K562 (cell line): ENCODE measurements at regions not wholly inside any gene's neighbourhood (a gene's known extent, or its start where the extent isn't known, plus 50 kb on each side); places are given as distances from the start of the nearest gene placed in this dataset.

Experiments used
- ATAC-seq: fragments of 200-7000 bp; cut with Tn5 transposase; 3 replicates; pipeline ENCODE4 v1.9.1; 2020; ENCODE audit warnings: moderate library complexity
- BruUV-seq: library from RNA; stranded (reverse); fragments of 400-500 nt; replicated peaks from 2 replicates; lab custom pipeline; 2021; lab: Mats Ljungman, UMichigan
- CTCF ChIA-PET: fragments of 300-600 bp; formaldehyde crosslinking; extraction: SDS; loops from one replicate; lab custom pipeline; 2021; ENCODE audit warnings: low intra/inter-chr PET ratio; lab: Yijun Ruan, JAX
- POLR2A ChIA-PET: fragments of 300-600, 350-650 bp; sonication (Branson Sonifier 250); formaldehyde crosslinking; extraction: SDS; loops from one replicate; lab custom pipeline; 2021; ENCODE audit warnings: antibody characterized with exemption, inconsistent platforms; lab: Yijun Ruan, JAX
- DNase-seq, 4 experiments: peaks; one replicate each; pipeline versions ENCODE4 v3.0.0 to v3.0.0-alpha.2; 2011 to 2018; ENCODE audit warnings: low spot score in 3 of 4, mixed read lengths in 3 of 4; ENCODE audit errors: extremely low read depth in 1 of 4
- FAIRE-seq: peaks from 2 replicates; lab custom pipeline; 2011; peaks lifted over from hg19 to GRCh38; lab: Jason Lieb, UNC
- H2AFZ ChIP-seq: 2 replicates; pipeline ENCODE4 v1.6.0; 2011; ENCODE audit warnings: low read depth, low read length, control low read depth, inconsistent platforms
- H3K27ac ChIP-seq: fragments of 200-600 bp; 3 replicates; pipeline ENCODE4 v1.8.0; 2011; ENCODE audit warnings: low read depth, mild to moderate bottlenecking, control low read depth, inconsistent platforms, low read length, moderate library complexity, mixed read lengths; ENCODE audit errors: extremely low read depth
- H3K27me3 ChIP-seq, 2 experiments: fragments of 300-600 bp in 1 of 2; 2 replicates in 1 of 2; 3 replicates in 1 of 2; pipeline versions ENCODE4 v1.6.0 to v1.8.0; 2011; ENCODE audit warnings: inconsistent platforms in 2 of 2, low read length in 2 of 2, mild to moderate bottlenecking in 1 of 2, mixed read lengths in 1 of 2, moderate library complexity in 1 of 2; ENCODE audit not compliant: control insufficient read depth in 2 of 2, insufficient read depth in 2 of 2
- H3K36me3 ChIP-seq: fragments of 300-600 bp; 3 replicates; pipeline ENCODE4 v1.8.0; 2011; ENCODE audit warnings: mild to moderate bottlenecking, low read length, inconsistent platforms; ENCODE audit not compliant: control insufficient read depth, insufficient read depth
- H3K4me1 ChIP-seq, 2 experiments: fragments of 200-600 bp in 1 of 2; replicated peaks in 1 of 2; 2 replicates in 1 of 2; 3 replicates in 1 of 2; pipeline versions ENCODE4 v1.5.1 to v1.8.0; 2011; ENCODE audit warnings: inconsistent platforms in 2 of 2, low read length in 2 of 2, mild to moderate bottlenecking in 1 of 2, mixed read lengths in 1 of 2, moderate library complexity in 1 of 2; ENCODE audit not compliant: control insufficient read depth in 2 of 2, insufficient read depth in 2 of 2
- H3K4me2 ChIP-seq: 2 replicates; pipeline ENCODE4 v1.6.1; 2011; ENCODE audit warnings: low read length, control low read depth, inconsistent platforms, mixed read lengths; ENCODE audit not compliant: insufficient read depth
- H3K4me3 ChIP-seq: fragments of 200-600 bp; sonication (generic), shearing (Covaris generic); 2 replicates; pipeline ENCODE4 v1.5.1; 2016; ENCODE audit warnings: control low read depth, inconsistent platforms
- H3K79me2 ChIP-seq: fragments of 200-600 bp; 3 replicates; pipeline ENCODE4 v1.8.0; 2011; ENCODE audit warnings: low read length, inconsistent platforms; ENCODE audit not compliant: control insufficient read depth, insufficient read depth
- H3K9ac ChIP-seq, 2 experiments: 2 replicates each; pipeline versions ENCODE4 v1.6.0 to v1.6.1; 2011; ENCODE audit warnings: low read depth in 2 of 2, low read length in 2 of 2, control low read depth in 1 of 2, inconsistent platforms in 1 of 2, mild to moderate bottlenecking in 1 of 2, mixed read lengths in 1 of 2; ENCODE audit not compliant: insufficient read depth in 1 of 2
- H3K9me1 ChIP-seq: one replicate; pipeline ENCODE4 v1.6.0; 2011; ENCODE audit warnings: inconsistent platforms, mild to moderate bottlenecking, low read length, moderate library complexity; ENCODE audit not compliant: control insufficient read depth, insufficient read depth
- H3K9me3 ChIP-seq: replicated peaks from 2 replicates; pipeline ENCODE4 v1.5.1; 2011; ENCODE audit warnings: low read depth, low read length, inconsistent platforms; ENCODE audit not compliant: control insufficient read depth, insufficient read depth
- H4K20me1 ChIP-seq: replicated peaks from 2 replicates; pipeline ENCODE4 v1.6.1; 2011; ENCODE audit warnings: low read length, inconsistent platforms, mixed read lengths; ENCODE audit not compliant: control insufficient read depth, insufficient read depth
- BRD9 ChIP-seq: fragments of 450-650 bp; IDR thresholded peaks from 2 replicates; pipeline ENCODE4 v1.6.1; 2018; ENCODE audit warnings: low read depth; ENCODE audit not compliant: partially characterized antibody
- CREB3L1 ChIP-seq: fragments of 450-650 bp; IDR thresholded peaks from 2 replicates; pipeline ENCODE4 v1.6.1; 2014; ENCODE audit warnings: low read depth, mild to moderate bottlenecking, moderate library complexity, borderline replicate concordance
- CXXC5 ChIP-seq: fragments of 250-450 bp; sonication (Bioruptor Pico); IDR thresholded peaks from 2 replicates; pipeline ENCODE4 v1.8.0; 2022; ENCODE audit warnings: inconsistent platforms, mild to moderate bottlenecking, moderate library complexity
- E4F1 ChIP-seq: fragments of 250-450 bp; sonication (Bioruptor Pico); IDR thresholded peaks from 2 replicates; pipeline ENCODE4 v1.5.0; 2021; ENCODE audit warnings: mild to moderate bottlenecking, borderline replicate concordance
- ELF2 ChIP-seq: fragments of 250-450 bp; sonication (Bioruptor Pico); IDR thresholded peaks from 2 replicates; pipeline ENCODE4 v1.5.0; 2021; ENCODE audit warnings: mild to moderate bottlenecking
- FOXA1 ChIP-seq: fragments of 450-650 bp; IDR thresholded peaks from 2 replicates; pipeline ENCODE4 v1.6.1; 2016; ENCODE audit warnings: mild to moderate bottlenecking, borderline replicate concordance
- HOMEZ ChIP-seq: fragments of 250-450 bp; sonication (Bioruptor Pico); IDR thresholded peaks from 2 replicates; pipeline ENCODE4 v1.4.0; 2020; ENCODE audit warnings: mild to moderate bottlenecking, moderate library complexity
- HOXB6 ChIP-seq: fragments of 250-450 bp; sonication (Bioruptor Pico); IDR thresholded peaks from 2 replicates; pipeline ENCODE4 v1.5.1; 2022; ENCODE audit warnings: mild to moderate bottlenecking, borderline replicate concordance
- ILK ChIP-seq: fragments of 450-650 bp; IDR thresholded peaks from 2 replicates; pipeline ENCODE4 v1.6.1; 2016; ENCODE audit warnings: missing genetic modification characterization, low read depth, mild to moderate bottlenecking, missing compliant biosample characterization, moderate library complexity, borderline replicate concordance
- NELFE ChIP-seq: IDR thresholded peaks from 2 replicates; pipeline ENCODE4 v1.6.1; 2011; ENCODE audit warnings: mild to moderate bottlenecking; ENCODE audit not compliant: insufficient read depth, insufficient read length
- SMARCA4 ChIP-seq: fragments of 450-650 bp; IDR thresholded peaks from 2 replicates; pipeline ENCODE4 v1.6.1; 2016
- SREBF1 ChIP-seq: fragments of 150-350 bp; IDR thresholded peaks from 2 replicates; pipeline ENCODE4 v1.6.1; 2014; ENCODE audit warnings: antibody characterized with exemption, low read depth, low read length, borderline replicate concordance
- TAF7 ChIP-seq: fragments of 450-650 bp; IDR thresholded peaks from 2 replicates; pipeline ENCODE4 v1.6.1; 2016; ENCODE audit warnings: missing genetic modification characterization, missing compliant biosample characterization
- TRIM24 ChIP-seq, 2 experiments: fragments of 450-650 bp; IDR thresholded peaks; 2 replicates each; pipeline ENCODE4 v1.6.1; 2016
- ZBTB5 ChIP-seq: fragments of 450-650 bp; IDR thresholded peaks from 2 replicates; pipeline ENCODE4 v1.6.1; 2017; ENCODE audit warnings: antibody characterized with exemption
- ZNF507 ChIP-seq: conservative IDR thresholded peaks from 2 replicates; pipeline ENCODE4 v1.6.1; 2017; ENCODE audit warnings: missing genetic modification characterization, missing compliant biosample characterization
- WGBS: fragments of 100-300 bp; shearing (Covaris generic); methylation state at CpG from one replicate; pipeline ENCODE4 v1.1.6; 2016; ENCODE audit warnings: low coverage, mixed read lengths; ENCODE audit not compliant: insufficient coverage; ENCODE audit errors: missing lambda C conversion rate; 5-methylcytosine and 5-hydroxymethylcytosine counted together
- in situ Hi-C: fragments of 300-500 bp; cut with MboI; formaldehyde crosslinking; loops from 4 replicates; pipeline ENCODE4 v1.15.0; 2018; ENCODE audit warnings: inconsistent platforms, mixed read lengths
- intact Hi-C: fragments of 100-400 bp; cut with micrococcal nuclease; formaldehyde crosslinking; loops from 2 replicates; pipeline ENCODE4 v1.14.2; 2022

DNA sequence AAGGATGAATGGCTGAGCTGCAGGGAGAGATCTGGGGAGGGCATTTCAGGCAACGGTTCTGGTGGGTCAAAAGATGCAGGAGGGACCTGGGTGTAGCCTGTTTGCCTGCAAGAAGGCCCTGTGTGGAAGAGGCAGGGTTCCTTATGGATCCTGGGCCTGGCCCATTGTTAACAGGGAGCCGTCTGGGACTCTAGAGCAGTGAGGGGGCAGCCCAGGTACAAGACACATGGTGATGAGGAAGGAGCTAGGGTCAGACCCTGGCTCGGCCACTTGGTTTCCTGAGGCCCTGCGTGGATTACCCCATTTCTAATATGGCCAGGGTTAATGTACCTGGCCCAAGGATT is 124.9 kb downstream of the GLI2 start (continued):
- TF ChIP-seq TRIM24 (IDR thresholded peaks at IDR 0.05) = no peak
- no peak for TF ChIP-seq E4F1 (CRISPR knock-in tag)
- no peak for TF ChIP-seq FOXA1
- TF ChIP-seq ZNF507 (tag) = no peak
- TF ChIP-seq HOMEZ = no peak
- no peak for TF ChIP-seq HOXB6 (CRISPR knock-in tag)

DNA sequence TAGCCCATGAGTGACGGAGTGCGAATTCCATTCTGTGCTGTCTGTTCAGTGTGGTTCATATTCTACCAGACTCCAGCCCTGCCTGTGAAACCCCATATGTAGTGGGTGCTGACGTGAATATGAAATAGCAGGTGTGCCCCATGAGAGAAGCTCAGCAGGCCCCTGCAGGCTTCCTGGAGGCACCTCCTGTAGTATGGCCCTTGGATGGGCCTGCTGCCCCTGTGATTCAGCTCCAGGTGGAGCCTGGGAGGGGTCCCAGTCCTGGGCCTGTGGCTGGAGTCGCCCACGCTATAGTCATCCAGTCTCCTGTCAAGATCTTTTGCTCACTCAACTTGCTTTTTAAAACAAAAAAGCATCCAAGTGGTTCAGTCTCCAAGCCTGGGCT is 125.5 kb downstream of the GLI2 start:
- Histone ChIP-seq H3K79me2 (no peaks in the 10 kb centered on the region), H3K27ac (no peak overlapping the region), H3K36me3 (no peaks in the 10 kb centered on the region), H3K27me3 (peaks cover 0 to 10% of the 10 kb centered on the region in 2 experiments; a peak in 2 of 5 replicates), H3K4me2 (no peak overlapping the region), H2AFZ (no peak overlapping the region), H3K4me3 (no peak overlapping the region), H3K9me3 (no peaks in the 10 kb centered on the region), H3K4me1 (peaks cover 18 to 26% of the 10 kb centered on the region in 2 experiments; a peak in 4 of 5 replicates), H3K9me1 (no peaks in the 10 kb centered on the region), H4K20me1 (no peaks in the 10 kb centered on the region), H3K9ac (no peak overlapping the region; a peak in 1 of 4 replicates)
- POLR2A ChIA-PET = interaction anchor here (0.6 kb wide), 2 partner anchors 41 to 87 kb away, joined by 3 read pairs; no protein-coding TSS in a partner anchor
- DNase-seq (no peak), FAIRE-seq (no peak), ATAC-seq (no peak)
- CTCF ChIA-PET = no interaction called here
- in situ Hi-C loops = no loop called here
- BruUV-seq = no TSS peak
- intact Hi-C loops = no loop called here
- 82% methylated on average over 4 of the region's 5 CpGs for WGBS
- no peak for TF ChIP-seq NELFE
- TF ChIP-seq TAF7 = no peak
- no peak for TF ChIP-seq SMARCA4
- no peak for TF ChIP-seq BRD9
- no peak for TF ChIP-seq CREB3L1
- TF ChIP-seq CXXC5 (CRISPR knock-in tag) = no peak
- no peak for TF ChIP-seq ILK
- TF ChIP-seq ELF2 (CRISPR knock-in tag) = no peak
- no peak for TF ChIP-seq ZBTB5
- no peak for TF ChIP-seq SREBF1
